ENCODE measurements at regions not wholly inside any gene's neighbourhood (a gene's known extent, or its start where the extent isn't known, plus 50 kb on each side); places are given as distances from the start of the nearest gene placed in this dataset.

GRCh38 chr10:110411047-110411410 lies 86.7 kb upstream of the DUSP5 start:
- no peak overlapping the region for H3K27ac Mint-ChIP-seq
- Histone ChIP-seq H3F3A (replicated peaks; ENCODE audit: low read depth) (no peaks in the 10 kb centered on the region), H3K9me2 (ENCODE audit: insufficient read depth) (no peaks in the 10 kb centered on the region), H2AFZ (no peak overlapping the region), H3K4me2 (no peak overlapping the region), H3K4me1 (ENCODE audit: insufficient read depth) (0 out of 2 replicates have a peak, but pooled peaks cover 8% of the 10 kb centered on the region), H3K27ac (ENCODE audit: low read depth) (no peak overlapping the region), H3K36me3 (ENCODE audit: insufficient read depth) (no peaks in the 10 kb centered on the region), H4K20me1 (replicated peaks; ENCODE audit: insufficient read depth) (no peaks in the 10 kb centered on the region), H3K79me2 (replicated peaks; ENCODE audit: insufficient read depth) (no peaks in the 10 kb centered on the region), H3K27me3 (ENCODE audit: insufficient read depth) (no peaks in the 10 kb centered on the region), H3K4me3 (no peak overlapping the region)
- peaks cover 10% of the 10 kb centered on the region for H3K27me3 Mint-ChIP-seq (ENCODE audit: insufficient read depth, low read depth, poor library complexity)
- peaks cover 27% of the 10 kb centered on the region for H3K4me1 Mint-ChIP-seq
- ATAC-seq = no peak
- H3K4me3 Mint-ChIP-seq = no peak overlapping the region
- no peak for DNase-seq (ENCODE audit: low spot score)
- no peaks in the 10 kb centered on the region for H3K36me3 Mint-ChIP-seq (ENCODE audit: low read depth)
- TF ChIP-seq NANOG (IDR thresholded peaks at IDR 0.05; ENCODE audit: borderline replicate concordance) = no peak
- TF ChIP-seq STAT1 (IDR thresholded peaks at IDR 0.05; ENCODE audit: unreplicated experiment) = no peak
- no peak for TF ChIP-seq CREB1 (CRISPR knock-in tag; IDR thresholded peaks at IDR 0.05; ENCODE audit: low read depth)
- no peak for TF ChIP-seq POLR2AphosphoS5 (IDR thresholded peaks at IDR 0.05; ENCODE audit: low read depth)
- no peak for TF ChIP-seq EZH2phosphoT487 (IDR thresholded peaks at IDR 0.05; ENCODE audit: unreplicated experiment)
- TF ChIP-seq JUNB (IDR thresholded peaks at IDR 0.05; ENCODE audit: unreplicated experiment) = no peak
- no peak for TF ChIP-seq ZNF114 (CRISPR knock-in tag; IDR thresholded peaks at IDR 0.05)
- no peak for TF ChIP-seq CTCF (conservative IDR thresholded peaks at IDR 0.05; ENCODE audit: low read depth in 2 of 2)
- H3K9me3 Mint-ChIP-seq = no peaks in the 10 kb centered on the region

DNA sequence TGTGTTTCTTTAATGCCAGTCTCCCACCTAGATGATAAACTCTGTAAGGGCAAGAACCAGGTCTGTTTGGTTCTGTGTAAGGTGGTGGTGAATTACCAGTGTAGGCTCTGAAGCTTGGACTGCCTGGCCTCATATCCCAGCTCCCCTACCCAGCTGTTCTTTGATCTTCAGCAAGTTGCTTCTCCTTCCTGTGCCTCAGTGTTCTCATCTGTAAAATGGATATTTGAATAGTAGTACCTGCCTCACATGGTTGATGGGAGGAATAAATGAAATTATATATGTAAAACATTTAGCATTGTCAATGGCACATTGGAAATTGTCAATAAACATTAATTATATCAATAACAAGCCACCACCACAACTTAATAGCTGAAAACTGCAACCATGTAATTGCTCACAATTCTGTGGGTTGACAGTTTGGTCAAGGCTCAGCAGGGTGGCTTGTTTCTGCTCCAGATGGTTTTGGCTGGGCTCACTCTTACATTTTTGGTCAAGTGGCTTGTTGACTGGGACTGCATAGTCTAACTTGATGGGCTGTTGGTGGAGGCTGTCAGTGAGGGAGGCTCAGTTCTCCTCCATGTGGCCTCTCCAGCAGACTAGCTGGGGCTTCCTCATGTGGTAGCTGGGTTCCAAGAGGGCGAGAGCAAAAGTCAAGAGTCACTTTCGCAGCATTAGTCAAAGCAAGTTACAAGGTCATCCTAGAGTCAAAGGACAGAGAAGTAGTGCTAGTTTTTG lies 84.5 kb upstream of the DUSP5 start:
- no peak for TF ChIP-seq POLR2AphosphoS5 (IDR thresholded peaks at IDR 0.05; ENCODE audit: low read depth)
- no peak for TF ChIP-seq EZH2phosphoT487 (IDR thresholded peaks at IDR 0.05; ENCODE audit: unreplicated experiment)
- no peak for TF ChIP-seq NANOG (IDR thresholded peaks at IDR 0.05; ENCODE audit: borderline replicate concordance)
- no peak for TF ChIP-seq EZH2 (IDR thresholded peaks at IDR 0.05; ENCODE audit: low read depth, unreplicated experiment)
- no peak for TF ChIP-seq STAT1 (IDR thresholded peaks at IDR 0.05; ENCODE audit: unreplicated experiment)
- no peak for TF ChIP-seq CREB1 (CRISPR knock-in tag; IDR thresholded peaks at IDR 0.05; ENCODE audit: low read depth)
- no peak for TF ChIP-seq REST (IDR thresholded peaks at IDR 0.05; ENCODE audit: unreplicated experiment)
- TF ChIP-seq CTCF (conservative IDR thresholded peaks at IDR 0.05; ENCODE audit: low read depth in 2 of 2) = no peak
- no peak for TF ChIP-seq ZNF331 (CRISPR knock-in tag; IDR thresholded peaks at IDR 0.05; ENCODE audit: low read depth)
- no peak for TF ChIP-seq JUNB (IDR thresholded peaks at IDR 0.05; ENCODE audit: unreplicated experiment)
- TF ChIP-seq ZNF114 (CRISPR knock-in tag; IDR thresholded peaks at IDR 0.05) = no peak

More for the DNA sequence above, 84.5 kb upstream of the DUSP5 start:
- no peak overlapping the region for H3K27ac Mint-ChIP-seq
- H3K4me1 Mint-ChIP-seq = peaks cover 20% of the 10 kb centered on the region
- Histone ChIP-seq H3K4me2 (no peak overlapping the region), H3K4me3 (no peak overlapping the region), H3K79me2 (replicated peaks; ENCODE audit: insufficient read depth) (no peaks in the 10 kb centered on the region), H3F3A (replicated peaks; ENCODE audit: low read depth) (no peaks in the 10 kb centered on the region), H2AFZ (no peak overlapping the region), H3K4me1 (ENCODE audit: insufficient read depth) (0 out of 2 replicates have a peak, but pooled peaks cover 2% of the 10 kb centered on the region), H3K9me2 (ENCODE audit: insufficient read depth) (no peaks in the 10 kb centered on the region), H4K20me1 (replicated peaks; ENCODE audit: insufficient read depth) (no peaks in the 10 kb centered on the region), H3K27me3 (ENCODE audit: insufficient read depth) (no peaks in the 10 kb centered on the region), H3K36me3 (ENCODE audit: insufficient read depth) (no peaks in the 10 kb centered on the region), H3K27ac (ENCODE audit: low read depth) (no peak overlapping the region)
- DNase-seq (ENCODE audit: low spot score) (no peak), ATAC-seq (no peak)
- H3K36me3 Mint-ChIP-seq (ENCODE audit: low read depth) = no peaks in the 10 kb centered on the region
- H3K27me3 Mint-ChIP-seq (ENCODE audit: insufficient read depth, low read depth, poor library complexity) = peaks cover 7% of the 10 kb centered on the region
- H3K9me3 Mint-ChIP-seq = no peaks in the 10 kb centered on the region
- no peak overlapping the region for H3K4me3 Mint-ChIP-seq

Data from GM23338 (cell line).